Testis (tissue), 2 donors: ENCODE measurements at regions not wholly inside any gene's neighbourhood (a gene's known extent, or its start where the extent isn't known, plus 50 kb on each side); places are given as distances from the start of the nearest gene placed in this dataset.

Source experiments
- CTCF ChIP-seq, 3 experiments: fragments of 450-650 bp in 2 of 3; fragments of 200-600 bp in 1 of 3; sonication (generic) in 1 of 3; IDR thresholded peaks; one replicate each; pipeline ENCODE4 v1.5.1; 2016 to 2019; ENCODE audit warnings: antibody characterized with exemption in 3 of 3, mild to moderate bottlenecking in 2 of 3, moderate library complexity in 1 of 3
- POLR2A ChIP-seq: fragments of 450-650 bp; IDR thresholded peaks from one replicate; pipeline ENCODE4 v1.6.1; 2017; ENCODE audit warnings: antibody characterized with exemption, mild to moderate bottlenecking, moderate library complexity

- TF ChIP-seq CTCF (IDR thresholded peaks at IDR 0.05) (no peak), POLR2A (no peak)
These were observed 394.6 kb downstream of the GABRB3 start for GRCh38 chr15:26378304-26378703.
